ENCODE measurements at regions not wholly inside any gene's neighbourhood (a gene's known extent, or its start where the extent isn't known, plus 50 kb on each side); places are given as distances from the start of the nearest gene placed in this dataset.

DNA sequence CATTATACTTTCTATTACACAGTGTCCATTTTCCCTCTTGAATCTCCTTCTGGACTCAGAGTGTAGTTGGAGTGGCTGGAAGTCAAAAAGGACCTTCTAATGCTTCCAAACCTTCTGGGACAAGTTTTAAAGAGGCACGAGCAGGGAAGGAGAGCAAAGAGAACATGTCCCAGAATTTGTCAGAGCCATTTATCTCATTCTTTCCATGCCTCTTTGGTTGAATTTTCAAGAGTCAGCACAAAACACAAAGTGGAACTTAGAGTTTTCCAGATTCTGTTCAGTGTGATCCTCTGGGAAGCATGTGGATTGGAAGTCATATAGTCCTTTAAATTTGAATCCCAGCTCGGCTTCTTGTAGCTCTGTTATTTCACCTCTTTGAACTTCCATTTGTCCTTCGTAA lies 138.2 kb upstream of the PWP1 start:
- TF ChIP-seq, protein P1, sequence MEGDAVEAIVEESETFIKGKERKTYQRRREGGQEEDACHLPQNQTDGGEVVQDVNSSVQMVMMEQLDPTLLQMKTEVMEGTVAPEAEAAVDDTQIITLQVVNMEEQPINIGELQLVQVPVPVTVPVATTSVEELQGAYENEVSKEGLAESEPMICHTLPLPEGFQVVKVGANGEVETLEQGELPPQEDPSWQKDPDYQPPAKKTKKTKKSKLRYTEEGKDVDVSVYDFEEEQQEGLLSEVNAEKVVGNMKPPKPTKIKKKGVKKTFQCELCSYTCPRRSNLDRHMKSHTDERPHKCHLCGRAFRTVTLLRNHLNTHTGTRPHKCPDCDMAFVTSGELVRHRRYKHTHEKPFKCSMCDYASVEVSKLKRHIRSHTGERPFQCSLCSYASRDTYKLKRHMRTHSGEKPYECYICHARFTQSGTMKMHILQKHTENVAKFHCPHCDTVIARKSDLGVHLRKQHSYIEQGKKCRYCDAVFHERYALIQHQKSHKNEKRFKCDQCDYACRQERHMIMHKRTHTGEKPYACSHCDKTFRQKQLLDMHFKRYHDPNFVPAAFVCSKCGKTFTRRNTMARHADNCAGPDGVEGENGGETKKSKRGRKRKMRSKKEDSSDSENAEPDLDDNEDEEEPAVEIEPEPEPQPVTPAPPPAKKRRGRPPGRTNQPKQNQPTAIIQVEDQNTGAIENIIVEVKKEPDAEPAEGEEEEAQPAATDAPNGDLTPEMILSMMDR (IDR thresholded peaks at IDR 0.05 in 4 of 5, conservative IDR thresholded peaks at IDR 0.05 in 1 of 5), result no peak
- TF ChIP-seq POLR2A (IDR thresholded peaks at IDR 0.05), result no peak

All from gastrocnemius medialis (tissue), 4 donors.